ENCODE measurements at regions not wholly inside any gene's neighbourhood (a gene's known extent, or its start where the extent isn't known, plus 50 kb on each side); places are given as distances from the start of the nearest gene placed in this dataset.
"Not testable (repeated sequence)": the region's sequence is repeated elsewhere in the genome, so short reads cannot be mapped to it uniquely, and the experiment has no call there.

- no peak for DNase-seq
Observed at GRCh38 chr7:19530852-19531251, 178.0 kb downstream of the POLR1F start.

GRCh38 chr7:19530261-19530660, 178.6 kb downstream of the POLR1F start:
- no peak for DNase-seq

GRCh38 chr7:19526639-19527038, 182.2 kb downstream of the POLR1F start:
- no peak for DNase-seq

GRCh38 chr7:19522486-19522885, 186.4 kb downstream of the POLR1F start:
- DNase-seq = peak; percentile 77

- no peak for DNase-seq
Observed at GRCh38 chr7:19520392-19520791, 188.4 kb downstream of the POLR1F start.

GRCh38 chr7:19519443-19520021, 189.3 kb downstream of the POLR1F start:
- DNase-seq = peak; percentile 81

GRCh38 chr7:19517546-19517945, 191.3 kb downstream of the POLR1F start:
- DNase-seq = not testable (repeated sequence)

- DNase-seq = no peak
Observed at GRCh38 chr7:19508821-19509220, 200.0 kb downstream of the POLR1F start.

- DNase-seq = peak; percentile 7
Observed at GRCh38 chr7:19508124-19508523, 200.7 kb downstream of the POLR1F start.

GRCh38 chr7:19491821-19492452, 216.9 kb downstream of the POLR1F start:
- DNase-seq = peak; percentile 44

GRCh38 chr7:19491371-19491770, 217.5 kb downstream of the POLR1F start:
- no peak for DNase-seq

GRCh38 chr7:19489162-19489820, 219.5 kb downstream of the POLR1F start:
- no peak for DNase-seq

GRCh38 chr7:19488056-19488455, 220.8 kb downstream of the POLR1F start:
- DNase-seq = no peak

- DNase-seq = no peak
Observed at GRCh38 chr7:19482628-19483027, 226.2 kb downstream of the POLR1F start.

GRCh38 chr7:19480383-19480782, 228.5 kb downstream of the POLR1F start:
- DNase-seq = no peak

GRCh38 chr7:19470031-19470430, 238.8 kb downstream of the POLR1F start:
- peak; percentile 9 for DNase-seq

- no peak for DNase-seq
Observed at GRCh38 chr7:19465861-19466260, 243.0 kb downstream of the POLR1F start.

- no peak for DNase-seq
Observed at GRCh38 chr7:19464751-19465150, 244.1 kb downstream of the POLR1F start.

- DNase-seq = peak; percentile 39
Observed at GRCh38 chr7:19464241-19464640, 244.6 kb downstream of the POLR1F start.

- DNase-seq = peak; percentile 6
Observed at GRCh38 chr7:19463581-19463980, 245.3 kb downstream of the POLR1F start.

GRCh38 chr7:19455623-19456022, 253.2 kb downstream of the POLR1F start:
- no peak for DNase-seq

- DNase-seq = no peak
Observed at GRCh38 chr7:19448091-19448490, 260.7 kb downstream of the POLR1F start.

GRCh38 chr7:19442016-19442785, 266.6 kb downstream of the POLR1F start:
- DNase-seq = peak; percentile 65

GRCh38 chr7:19439517-19439916, 269.3 kb downstream of the POLR1F start:
- DNase-seq = no peak
